Suprapubic skin (tissue), 4 donors: ENCODE measurements at regions not wholly inside any gene's neighbourhood (a gene's known extent, or its start where the extent isn't known, plus 50 kb on each side); places are given as distances from the start of the nearest gene placed in this dataset.

ENCODE experiments used
- DNase-seq, 2 donors: peaks; one replicate each; pipeline ENCODE4 v3.0.0-alpha.2; 2019; ENCODE audit warnings: low spot score in 2 of 2
- H3K27ac ChIP-seq: fragments of 200-600 bp; sonication (generic); one replicate; pipeline ENCODE4 v1.5.1; 2019
- H3K27me3 ChIP-seq: fragments of 200-600 bp; sonication (generic); one replicate; pipeline ENCODE4 v1.5.1; 2019
- H3K36me3 ChIP-seq: fragments of 200-600 bp; sonication (generic); one replicate; pipeline ENCODE4 v1.5.1; 2019
- H3K4me1 ChIP-seq: fragments of 200-600 bp; sonication (generic); one replicate; pipeline ENCODE4 v1.5.1; 2019
- H3K4me3 ChIP-seq: fragments of 200-600 bp; sonication (generic); one replicate; pipeline ENCODE4 v1.5.1; 2019; ENCODE audit warnings: mild to moderate bottlenecking
- H3K9me3 ChIP-seq: fragments of 200-600 bp; sonication (generic); one replicate; pipeline ENCODE4 v1.5.1; 2019
- CTCF ChIP-seq, 2 donors: fragments of 200-600 bp in 1 of 2; fragments of 450-650 bp in 1 of 2; sonication (generic) in 1 of 2; IDR thresholded peaks; one replicate each; pipeline ENCODE4 v1.5.1; 2016 to 2019; ENCODE audit warnings: antibody characterized with exemption in 2 of 2, mild to moderate bottlenecking in 1 of 2, moderate library complexity in 1 of 2
- EP300 ChIP-seq: sonication (generic); formaldehyde crosslinking; IDR thresholded peaks from one replicate; pipeline ENCODE4 v1.6.1; 2017; ENCODE audit warnings: antibody characterized with exemption
- POLR2A ChIP-seq, 2 donors: fragments of 450-650 bp; IDR thresholded peaks; one replicate each; pipeline ENCODE4 v1.6.1; 2017; ENCODE audit warnings: antibody characterized with exemption in 2 of 2, mild to moderate bottlenecking in 2 of 2, moderate library complexity in 2 of 2
- POLR2AphosphoS5 ChIP-seq, 3 donors: sonication (generic); formaldehyde crosslinking; IDR thresholded peaks; one replicate each; pipeline ENCODE4 v1.6.1; 2017; ENCODE audit warnings: antibody characterized with exemption in 3 of 3
- WGBS: methylation state at CpG from one replicate; pipeline ENCODE4 v1.1.5; 2018; 5-methylcytosine and 5-hydroxymethylcytosine counted together

- H3K27me3 ChIP-seq, result no peaks in the 10 kb centered on the region
Observed at GRCh38 chr1:214935258-214935657, 147.3 kb upstream of the KCNK2 start.

GRCh38 chr1:214939180-214939579 is 143.4 kb upstream of the KCNK2 start:
- Histone ChIP-seq H3K4me3 (no peak overlapping the region), H3K36me3 (no peaks in the 10 kb centered on the region), H3K4me1 (no peaks in the 10 kb centered on the region), H3K27me3 (no peaks in the 10 kb centered on the region), H3K9me3 (no peaks in the 10 kb centered on the region), H3K27ac (no peak overlapping the region)
- no peak for TF ChIP-seq EP300
- DNase-seq, result no peak

More at GRCh38 chr1:214935258-214935657, 147.3 kb upstream of the KCNK2 start:
- Histone ChIP-seq H3K36me3 (no peaks in the 10 kb centered on the region), H3K9me3 (no peaks in the 10 kb centered on the region), H3K4me1 (no peaks in the 10 kb centered on the region), H3K27ac (no peak overlapping the region), H3K4me3 (no peak overlapping the region)
- 42% methylated on average over 1 of the region's 1 CpG for WGBS
- no peak for DNase-seq
- no peak for TF ChIP-seq CTCF (IDR thresholded peaks at IDR 0.05)
- TF ChIP-seq POLR2AphosphoS5 (IDR thresholded peaks at IDR 0.05), result no peak
- no peak for TF ChIP-seq POLR2A (IDR thresholded peaks at IDR 0.05)
- no peak for TF ChIP-seq EP300

- no peak for TF ChIP-seq POLR2A (IDR thresholded peaks at IDR 0.05)
- no peak for TF ChIP-seq CTCF (IDR thresholded peaks at IDR 0.05)
- no peak for TF ChIP-seq POLR2AphosphoS5 (IDR thresholded peaks at IDR 0.05)
- no peak for TF ChIP-seq EP300
- DNase-seq, result no peak
Observed at GRCh38 chr1:214941061-214941460, 141.5 kb upstream of the KCNK2 start.

GRCh38 chr1:214943054-214943453 is 139.5 kb upstream of the KCNK2 start:
- no peak for TF ChIP-seq POLR2AphosphoS5 (IDR thresholded peaks at IDR 0.05)
- no peak for TF ChIP-seq POLR2A (IDR thresholded peaks at IDR 0.05)
- no peak for TF ChIP-seq EP300
- no peak for TF ChIP-seq CTCF (IDR thresholded peaks at IDR 0.05)
- Histone ChIP-seq H3K27ac (no peak overlapping the region), H3K4me3 (no peak overlapping the region), H3K27me3 (no peaks in the 10 kb centered on the region), H3K9me3 (no peaks in the 10 kb centered on the region), H3K4me1 (no peaks in the 10 kb centered on the region), H3K36me3 (no peaks in the 10 kb centered on the region)
- no peak for DNase-seq
- 78% methylated on average over 3 of the region's 3 CpGs for WGBS

More at GRCh38 chr1:214941061-214941460, 141.5 kb upstream of the KCNK2 start:
- H3K36me3 ChIP-seq, result no peaks in the 10 kb centered on the region
- no peak overlapping the region for H3K27ac ChIP-seq
- no peaks in the 10 kb centered on the region for H3K9me3 ChIP-seq
- no peaks in the 10 kb centered on the region for H3K4me1 ChIP-seq
- no peaks in the 10 kb centered on the region for H3K27me3 ChIP-seq
- no peak overlapping the region for H3K4me3 ChIP-seq

GRCh38 chr1:214946615-214947014 is 135.9 kb upstream of the KCNK2 start:
- no peak overlapping the region for H3K27ac ChIP-seq
- DNase-seq, result no peak
- no peaks in the 10 kb centered on the region for H3K9me3 ChIP-seq
- no peak overlapping the region for H3K4me3 ChIP-seq
- H3K36me3 ChIP-seq, result no peaks in the 10 kb centered on the region
- TF ChIP-seq POLR2A (IDR thresholded peaks at IDR 0.05) (no peak), POLR2AphosphoS5 (IDR thresholded peaks at IDR 0.05) (no peak), CTCF (IDR thresholded peaks at IDR 0.05) (no peak), EP300 (no peak)
- H3K4me1 ChIP-seq, result no peaks in the 10 kb centered on the region
- WGBS, result 28% methylated on average over 1 of the region's 1 CpG
- no peaks in the 10 kb centered on the region for H3K27me3 ChIP-seq

- Histone ChIP-seq H3K9me3 (no peaks in the 10 kb centered on the region), H3K27ac (no peak overlapping the region), H3K27me3 (no peaks in the 10 kb centered on the region), H3K4me1 (no peaks in the 10 kb centered on the region), H3K4me3 (no peak overlapping the region), H3K36me3 (no peaks in the 10 kb centered on the region)
- 76% methylated on average over 7 of the region's 7 CpGs for WGBS
- TF ChIP-seq EP300 (no peak), CTCF (IDR thresholded peaks at IDR 0.05) (no peak), POLR2A (IDR thresholded peaks at IDR 0.05) (no peak), POLR2AphosphoS5 (IDR thresholded peaks at IDR 0.05) (no peak)
- no peak for DNase-seq
Observed at GRCh38 chr1:214952648-214953047, 129.9 kb upstream of the KCNK2 start.
